ENCODE measurements at regions not wholly inside any gene's neighbourhood (a gene's known extent, or its start where the extent isn't known, plus 50 kb on each side); places are given as distances from the start of the nearest gene placed in this dataset.

- TF ChIP-seq ARID2 (CRISPR knock-in tag; IDR thresholded peaks at IDR 0.05; ENCODE audit: borderline replicate concordance) (no peak), ZNF597 (CRISPR knock-in tag; IDR thresholded peaks at IDR 0.05) (no peak), ZBTB8A (CRISPR knock-in tag; IDR thresholded peaks at IDR 0.05; ENCODE audit: borderline replicate concordance, low read depth) (no peak), RXRA (CRISPR knock-in tag; IDR thresholded peaks at IDR 0.05) (no peak), CTCF (CRISPR knock-in tag; IDR thresholded peaks at IDR 0.05) (no peak), ZNF776 (CRISPR knock-in tag; IDR thresholded peaks at IDR 0.05) (no peak), ZFP1 (CRISPR knock-in tag; IDR thresholded peaks at IDR 0.05) (no peak), NFIC (IDR thresholded peaks at IDR 0.05; ENCODE audit: low read length) (no peak), DBP (CRISPR knock-in tag; IDR thresholded peaks at IDR 0.05; ENCODE audit: not compliant biosample characterization) (no peak)
Observed at GRCh38 chr3:78087134-78087533, 1047.2 kb downstream of the ROBO2 start.
